Kidney (tissue), 13 donors: ENCODE measurements at regions not wholly inside any gene's neighbourhood (a gene's known extent, or its start where the extent isn't known, plus 50 kb on each side); places are given as distances from the start of the nearest gene placed in this dataset.
"Not testable (repeated sequence)": the region's sequence is repeated elsewhere in the genome, so short reads cannot be mapped to it uniquely, and the experiment has no call there.

Source experiments
- DNase-seq, 5 donors: peaks; one replicate each; pipeline ENCODE4 v3.0.0-alpha.2; 2013 to 2020
- FAIRE-seq: peaks from 2 replicates; lab custom pipeline; 2012; peaks lifted over from hg19 to GRCh38; lab: Jason Lieb, UNC
- H3K27ac ChIP-seq, 2 donors: one replicate each; pipeline ENCODE4 v1.7.0; 2013; ENCODE audit warnings: low read depth in 2 of 2, low read length in 2 of 2, inconsistent platforms in 1 of 2
- H3K27me3 ChIP-seq: one replicate; pipeline ENCODE4 v1.7.1; 2013; ENCODE audit warnings: low read length, inconsistent platforms; ENCODE audit not compliant: control insufficient read depth, insufficient read depth
- H3K36me3 ChIP-seq, 3 donors: one replicate each; pipeline versions ENCODE4 v1.7.0 to v1.7.1; 2013; ENCODE audit warnings: low read length in 3 of 3, control low read depth in 1 of 3, inconsistent platforms in 1 of 3; ENCODE audit not compliant: insufficient read depth in 3 of 3, control insufficient read depth in 2 of 3
- H3K4me1 ChIP-seq, 3 donors: one replicate each; pipeline versions ENCODE4 v1.7.0 to v1.7.1; 2013; ENCODE audit warnings: low read length in 3 of 3, inconsistent platforms in 1 of 3, low read depth in 1 of 3; ENCODE audit not compliant: control insufficient read depth in 2 of 3, insufficient read depth in 2 of 3
- H3K4me3 ChIP-seq, 3 donors: one replicate each; pipeline versions ENCODE4 v1.7.0 to v1.8.1; 2013; ENCODE audit warnings: low read length in 3 of 3, control low read depth in 1 of 3, inconsistent platforms in 1 of 3
- H3K9ac ChIP-seq, 3 donors: one replicate each; pipeline versions ENCODE4 v1.7.0 to v1.7.1; 2013; ENCODE audit warnings: low read length in 3 of 3, control low read depth in 1 of 3, inconsistent platforms in 1 of 3
- H3K9me3 ChIP-seq, 3 donors: one replicate each; pipeline versions ENCODE4 v1.7.0 to v1.7.1; 2013; ENCODE audit warnings: low read length in 3 of 3, control low read depth in 1 of 3, inconsistent platforms in 1 of 3; ENCODE audit not compliant: control insufficient read depth in 2 of 3, insufficient read depth in 1 of 3
- intact Hi-C: fragments of 100-400 bp; cut with DNase I; formaldehyde crosslinking; loops from one replicate; pipeline ENCODE4 v1.11.1; 2022
- TF ChIP-seq, protein P1 (sequence below): IDR thresholded peaks from 3 replicates; pipeline ENCODE4 v1.5.1; 2012; ENCODE audit warnings: mild to moderate bottlenecking, moderate library complexity, borderline replicate concordance; ENCODE audit not compliant: insufficient read depth; ENCODE audit errors: extremely low read depth
- donor health status: control.
- donor health status: control.
- donor health status: control.
- donor health status: control.
- donor health status: control.
- donor health status: DM: yes; HTN: yes; CAD: no.
- donor health status: Normal renal cell carcinoma (clear cell type).

DNA sequence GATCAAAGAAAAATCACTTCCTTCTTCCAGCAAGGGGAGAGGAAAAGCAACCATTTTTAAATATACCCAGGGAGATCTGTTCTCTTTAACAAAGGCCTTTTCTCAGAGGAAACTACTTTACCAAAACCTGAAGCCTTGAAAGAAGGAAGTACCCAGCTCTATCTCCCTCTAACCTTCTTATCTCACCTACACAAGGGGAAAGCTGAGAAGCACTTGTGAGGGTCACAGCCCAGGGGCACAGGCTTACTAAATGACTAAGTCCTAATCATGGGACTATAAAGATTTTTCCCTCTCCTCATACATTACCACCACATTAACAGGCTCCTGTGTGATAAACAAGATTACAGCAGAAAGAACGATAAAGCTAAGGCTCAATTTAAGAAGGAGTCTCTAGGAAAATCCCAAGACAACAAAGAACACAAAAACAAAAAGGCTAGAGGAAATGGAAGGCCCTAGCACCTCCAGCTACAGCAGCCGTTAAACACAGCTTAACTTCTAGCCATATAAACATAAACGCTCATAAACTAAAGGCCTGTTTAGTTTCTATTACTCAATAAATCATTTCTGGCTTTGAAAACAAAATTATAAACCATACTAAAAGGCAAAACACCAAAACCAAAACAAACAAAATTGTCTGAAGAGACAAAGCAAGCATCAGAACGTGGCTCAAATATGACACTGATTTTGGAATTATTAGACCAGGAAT, 284.9 kb upstream of the ECI2 start:
- peaks cover 0 to 2% (median 0%) of the 10 kb centered on the region in 3 donors for H3K9me3 ChIP-seq
- H3K27me3 ChIP-seq = no peaks in the 10 kb centered on the region
- no peak overlapping the region for H3K9ac ChIP-seq
- H3K27ac ChIP-seq = no peak overlapping the region
- H3K4me3 ChIP-seq = no peak overlapping the region
- TF ChIP-seq, protein P1, sequence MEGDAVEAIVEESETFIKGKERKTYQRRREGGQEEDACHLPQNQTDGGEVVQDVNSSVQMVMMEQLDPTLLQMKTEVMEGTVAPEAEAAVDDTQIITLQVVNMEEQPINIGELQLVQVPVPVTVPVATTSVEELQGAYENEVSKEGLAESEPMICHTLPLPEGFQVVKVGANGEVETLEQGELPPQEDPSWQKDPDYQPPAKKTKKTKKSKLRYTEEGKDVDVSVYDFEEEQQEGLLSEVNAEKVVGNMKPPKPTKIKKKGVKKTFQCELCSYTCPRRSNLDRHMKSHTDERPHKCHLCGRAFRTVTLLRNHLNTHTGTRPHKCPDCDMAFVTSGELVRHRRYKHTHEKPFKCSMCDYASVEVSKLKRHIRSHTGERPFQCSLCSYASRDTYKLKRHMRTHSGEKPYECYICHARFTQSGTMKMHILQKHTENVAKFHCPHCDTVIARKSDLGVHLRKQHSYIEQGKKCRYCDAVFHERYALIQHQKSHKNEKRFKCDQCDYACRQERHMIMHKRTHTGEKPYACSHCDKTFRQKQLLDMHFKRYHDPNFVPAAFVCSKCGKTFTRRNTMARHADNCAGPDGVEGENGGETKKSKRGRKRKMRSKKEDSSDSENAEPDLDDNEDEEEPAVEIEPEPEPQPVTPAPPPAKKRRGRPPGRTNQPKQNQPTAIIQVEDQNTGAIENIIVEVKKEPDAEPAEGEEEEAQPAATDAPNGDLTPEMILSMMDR = no peak
- no peaks in the 10 kb centered on the region for H3K36me3 ChIP-seq
- FAIRE-seq (no peak), DNase-seq (no peak)
- H3K4me1 ChIP-seq = no peaks in the 10 kb centered on the region
- intact Hi-C loops = no loop called here

DNA sequence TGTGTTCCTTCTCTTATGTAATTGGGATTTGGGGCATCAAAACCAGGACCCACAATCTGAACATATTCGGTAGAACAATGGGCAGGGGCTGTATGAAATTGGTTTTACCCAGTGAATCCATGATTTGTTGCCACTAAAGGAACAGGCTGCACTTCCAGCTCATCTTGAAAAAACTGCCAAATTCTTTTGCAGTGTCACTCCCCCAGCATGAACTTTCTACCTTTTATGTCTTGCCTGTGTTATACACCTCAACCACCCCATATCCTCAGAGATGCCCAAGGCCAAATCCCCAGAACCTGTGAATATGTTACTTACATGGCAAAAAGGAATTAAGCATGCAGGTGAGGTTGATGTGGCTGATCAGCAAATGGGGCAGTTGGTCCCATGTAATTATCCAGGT, 280.2 kb upstream of the ECI2 start:
- TF ChIP-seq, protein P1 = no peak
- no peaks in the 10 kb centered on the region for H3K27me3 ChIP-seq

DNA sequence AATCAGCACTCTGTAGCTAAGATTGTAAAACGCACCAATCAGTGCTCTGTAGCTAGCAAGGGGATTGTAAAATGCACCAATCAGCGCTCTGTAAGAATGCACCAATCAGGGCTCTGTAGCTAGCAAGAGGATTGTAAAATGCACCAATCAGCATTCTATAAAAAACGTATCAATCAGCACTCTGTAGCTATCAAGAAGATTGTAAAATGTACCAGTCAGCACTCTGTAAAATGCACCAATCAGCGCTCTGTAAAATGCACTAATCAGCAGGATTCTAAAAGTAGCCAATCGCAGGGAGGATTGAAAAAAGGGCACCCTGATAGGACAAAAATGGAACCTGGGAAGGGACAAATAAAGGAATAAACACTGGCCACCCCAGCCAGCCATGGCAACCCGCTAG, 278.7 kb upstream of the ECI2 start:
- intact Hi-C loops, FAIRE-seq: not testable (repeated sequence)

More for the DNA sequence above, 280.2 kb upstream of the ECI2 start:
- intact Hi-C loops = no loop called here
- Histone ChIP-seq H3K4me3 (no peak overlapping the region), H3K9ac (no peak overlapping the region), H3K4me1 (no peaks in the 10 kb centered on the region), H3K9me3 (peaks cover 0 to 2% (median 0%) of the 10 kb centered on the region in 3 donors), H3K36me3 (no peaks in the 10 kb centered on the region), H3K27ac (no peak overlapping the region)
- FAIRE-seq = no peak
- DNase-seq = no peak

DNA sequence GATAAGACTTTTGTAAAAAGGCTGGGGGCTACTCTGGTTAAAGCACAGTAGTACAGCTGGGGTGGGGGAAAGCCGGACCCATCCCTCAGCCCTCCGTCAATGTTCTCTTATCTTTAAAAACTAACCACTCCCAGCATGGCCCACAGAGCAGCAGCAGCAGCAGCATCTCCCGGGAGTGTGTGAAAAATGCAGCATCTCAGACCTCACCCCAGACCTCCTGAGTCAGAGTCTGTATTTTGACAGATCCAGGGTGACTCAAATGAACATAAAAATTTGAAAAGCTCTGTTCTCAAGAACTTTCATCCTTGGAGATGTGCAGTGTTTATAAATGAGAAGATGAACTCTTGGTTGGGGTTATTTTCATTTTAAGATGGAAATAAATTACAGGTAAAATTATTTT, 277.7 kb upstream of the ECI2 start:
- no peak overlapping the region for H3K4me3 ChIP-seq
- DNase-seq (no peak), FAIRE-seq (no peak)
- no peak overlapping the region for H3K27ac ChIP-seq
- no peaks in the 10 kb centered on the region for H3K36me3 ChIP-seq
- H3K4me1 ChIP-seq = no peaks in the 10 kb centered on the region
- intact Hi-C loops = no loop called here
- TF ChIP-seq, protein P1 = no peak
- H3K9me3 ChIP-seq = no peaks in the 10 kb centered on the region
- no peak overlapping the region for H3K9ac ChIP-seq
- no peaks in the 10 kb centered on the region for H3K27me3 ChIP-seq

More for the DNA sequence above, 278.7 kb upstream of the ECI2 start:
- H3K4me3 ChIP-seq, H3K36me3 ChIP-seq, H3K4me1 ChIP-seq, H3K9me3 ChIP-seq, DNase-seq, H3K9ac ChIP-seq, H3K27ac ChIP-seq, H3K27me3 ChIP-seq: not testable (repeated sequence)
